HG03066 (cell line): ENCODE measurements at regions not wholly inside any gene's neighbourhood (a gene's known extent, or its start where the extent isn't known, plus 50 kb on each side); places are given as distances from the start of the nearest gene placed in this dataset.
"Not testable (repeated sequence)": the region's sequence is repeated elsewhere in the genome, so short reads cannot be mapped to it uniquely, and the experiment has no call there.

Source experiments
- ATAC-seq: cut with Tn5 transposase; IDR thresholded peaks from one replicate; pipeline ENCODE4 v1.9.1; 2021; ENCODE audit warnings: low read depth; ENCODE audit not compliant: unreplicated experiment

DNA sequence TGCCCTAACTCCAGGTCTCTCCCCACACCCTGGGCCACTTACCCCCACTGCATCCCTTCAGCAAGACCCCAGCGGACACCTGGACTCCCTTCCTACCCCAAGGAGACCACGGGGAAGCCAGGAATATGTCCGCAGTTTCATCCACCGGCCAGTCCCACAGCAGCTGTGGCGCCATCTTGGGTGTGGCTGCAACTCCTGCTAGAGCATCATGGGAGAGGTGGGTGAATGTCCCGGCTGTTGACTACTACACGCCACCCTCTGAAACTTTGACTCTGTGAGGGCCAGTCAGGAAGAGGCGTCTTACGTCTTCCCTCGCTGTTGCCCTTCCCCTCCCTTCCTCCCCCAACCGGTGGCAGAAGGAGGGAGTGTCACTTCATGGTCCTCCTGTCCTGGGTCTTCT lies 238.3 kb upstream of the RNF32 start:
- no peak for ATAC-seq

GRCh38 chr7:156401617-156402016 lies 239.0 kb upstream of the RNF32 start:
- ATAC-seq, result no peak

DNA sequence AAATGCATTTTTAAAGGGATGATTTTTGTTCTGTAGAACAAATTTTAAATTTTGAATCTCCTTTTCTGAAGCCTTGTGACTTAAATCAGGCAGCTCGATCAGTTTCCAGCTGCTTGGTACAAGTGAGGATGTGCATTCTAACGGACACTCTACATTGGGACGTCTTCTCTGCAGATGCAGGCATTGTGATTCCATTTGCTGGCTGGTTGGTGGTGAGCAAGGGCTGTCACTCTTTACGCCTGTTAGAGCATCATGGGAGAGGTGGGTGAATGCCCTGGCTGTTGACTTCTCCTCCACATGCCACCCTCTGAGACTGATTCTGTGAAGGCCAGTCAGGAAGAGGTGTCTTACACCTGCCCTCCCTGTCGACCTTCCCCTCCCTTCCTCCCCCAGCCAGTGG lies 240.5 kb upstream of the RNF32 start:
- no peak for ATAC-seq

DNA sequence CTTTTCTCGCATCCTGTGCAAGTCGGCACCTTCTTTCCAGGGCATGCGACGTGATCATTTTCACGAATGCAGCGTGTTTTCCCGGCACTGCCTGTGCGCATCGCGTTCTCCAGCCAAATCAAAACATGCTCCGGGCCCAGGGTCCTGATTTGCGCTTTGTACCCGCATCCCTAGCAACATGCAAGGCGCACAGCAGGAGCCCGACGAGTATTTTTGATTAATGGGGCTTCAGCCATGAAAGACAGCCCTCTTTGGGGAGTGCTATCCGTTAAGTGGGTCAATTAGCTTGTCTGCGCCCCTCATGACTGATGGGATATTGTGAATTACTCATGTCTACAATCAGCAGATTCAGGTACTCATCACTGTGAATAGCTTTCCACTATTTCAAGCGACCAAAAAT lies 243.3 kb upstream of the RNF32 start:
- no peak for ATAC-seq

DNA sequence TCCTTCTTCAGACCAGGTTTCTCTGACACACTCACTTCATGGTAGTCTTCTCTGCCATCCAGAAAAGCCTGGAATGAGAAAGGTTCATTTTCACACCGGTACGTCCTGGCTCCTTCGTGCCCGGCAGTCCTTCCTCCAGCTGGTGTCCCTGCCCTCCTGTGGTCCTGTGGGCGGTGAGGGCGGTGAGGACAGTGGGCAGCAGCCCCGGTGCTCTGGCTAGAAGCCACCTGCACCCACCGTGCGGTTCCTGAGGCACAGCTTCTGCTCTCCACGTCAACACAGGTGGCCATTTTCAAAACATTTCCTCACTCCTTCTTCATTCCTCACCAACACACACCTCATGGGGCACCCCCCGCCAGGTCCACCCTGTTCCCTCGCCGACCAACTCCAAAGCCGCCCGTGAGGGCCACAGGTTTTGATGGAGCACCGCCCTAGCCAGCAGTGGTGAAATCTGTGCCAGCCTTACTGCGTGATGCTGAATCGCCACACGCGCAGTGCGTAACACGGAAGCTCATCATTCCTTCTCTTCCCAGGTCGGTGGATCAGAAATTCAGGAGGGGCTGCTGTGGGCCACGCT lies 251.4 kb upstream of the RNF32 start:
- ATAC-seq, result no peak

DNA sequence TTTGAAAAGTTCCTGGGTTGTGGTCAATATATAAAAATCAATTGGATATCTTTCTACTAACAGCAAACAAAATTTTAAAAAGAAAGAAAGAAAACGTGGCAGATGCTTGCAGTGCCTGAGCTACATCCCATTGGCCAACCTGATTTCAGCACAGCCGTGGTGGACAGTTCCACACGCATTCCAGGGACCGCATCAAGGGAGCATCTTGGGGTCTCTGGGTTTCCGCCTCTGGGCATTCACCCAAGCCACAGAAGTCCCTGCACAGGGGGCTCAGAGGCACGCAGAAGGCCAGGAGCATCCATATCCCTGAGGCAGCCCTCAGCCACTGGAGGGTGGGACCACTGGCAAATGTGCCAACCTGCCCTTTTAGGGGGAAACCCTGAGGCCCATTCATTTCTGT lies 254.5 kb upstream of the RNF32 start:
- no peak for ATAC-seq

DNA sequence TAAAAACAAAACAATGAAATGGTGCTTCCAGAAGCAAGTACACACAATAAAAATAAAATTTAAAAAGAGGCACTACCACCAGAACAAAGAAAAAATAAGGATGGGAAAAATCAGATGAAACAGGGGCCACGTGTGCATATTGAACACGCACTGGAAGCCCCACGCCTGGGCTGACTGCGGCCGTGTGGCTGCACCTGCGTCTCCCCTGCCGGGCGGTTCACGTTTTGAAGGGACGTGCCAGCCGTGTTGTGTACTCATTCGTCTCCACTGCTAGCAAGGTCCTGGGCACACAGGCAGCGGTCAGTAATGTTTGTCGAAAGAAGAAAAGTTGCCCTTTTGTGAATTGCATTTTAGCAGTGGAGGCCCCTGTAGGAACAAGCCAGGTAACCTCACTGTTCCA lies 255.9 kb upstream of the RNF32 start:
- ATAC-seq, result no peak

DNA sequence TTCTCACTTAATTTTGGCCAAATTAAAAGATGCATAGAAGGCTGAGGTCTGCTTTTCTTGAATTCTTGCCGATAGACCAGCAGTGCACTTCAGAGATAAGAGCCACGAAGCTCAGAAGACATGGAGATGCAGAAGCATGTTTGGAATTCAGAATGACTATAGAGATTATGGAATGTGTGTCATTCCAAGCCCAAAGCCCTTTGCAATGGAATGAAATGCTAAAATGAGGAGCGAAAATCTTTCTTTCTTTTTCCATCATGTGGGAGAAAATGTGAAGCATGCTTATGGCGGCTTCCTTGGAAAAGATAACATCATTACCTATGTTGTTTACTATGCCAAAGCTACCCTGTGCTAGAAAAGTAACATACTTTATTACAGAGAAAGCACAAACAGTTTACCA lies 257.0 kb upstream of the RNF32 start:
- ATAC-seq, result no peak

GRCh38 chr7:156380261-156380660 lies 260.3 kb upstream of the RNF32 start:
- no peak for ATAC-seq

DNA sequence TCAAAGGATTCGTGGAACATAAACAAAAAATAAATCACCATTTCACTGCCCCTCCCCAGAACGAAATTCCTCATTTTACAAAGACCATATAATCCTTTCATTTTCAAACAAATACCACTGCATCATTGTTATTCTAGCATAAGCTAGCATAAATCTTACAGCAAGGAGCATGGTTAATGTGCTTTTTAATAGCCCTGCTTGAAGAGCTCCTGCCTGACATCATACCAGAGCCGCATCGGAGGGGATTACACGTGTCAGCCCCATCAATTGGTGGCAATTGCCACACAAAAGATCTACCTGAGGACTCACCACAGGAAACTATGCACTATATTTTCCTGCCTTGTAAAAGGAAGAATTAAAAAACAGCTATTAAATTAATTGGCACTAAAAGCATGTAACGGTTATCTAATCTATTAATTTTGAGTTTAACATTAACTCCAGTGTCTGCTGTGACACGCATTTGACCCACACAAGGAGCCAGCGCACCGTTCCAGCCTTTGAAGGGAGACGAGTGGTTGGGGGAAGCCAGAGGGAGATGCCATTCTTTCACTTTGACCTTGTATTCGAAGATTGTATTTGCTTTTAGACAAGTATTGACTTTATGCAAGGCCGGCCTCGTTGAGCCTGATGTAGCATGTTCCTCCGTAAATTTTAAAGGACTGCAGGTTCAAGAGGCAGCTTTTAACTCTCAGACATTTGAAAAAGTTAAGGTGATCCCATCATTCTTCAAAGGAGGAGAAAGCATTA lies 261.1 kb upstream of the RNF32 start:
- no peak for ATAC-seq

- ATAC-seq, result no peak
Observed at GRCh38 chr7:156378806-156379205, 261.8 kb upstream of the RNF32 start.

DNA sequence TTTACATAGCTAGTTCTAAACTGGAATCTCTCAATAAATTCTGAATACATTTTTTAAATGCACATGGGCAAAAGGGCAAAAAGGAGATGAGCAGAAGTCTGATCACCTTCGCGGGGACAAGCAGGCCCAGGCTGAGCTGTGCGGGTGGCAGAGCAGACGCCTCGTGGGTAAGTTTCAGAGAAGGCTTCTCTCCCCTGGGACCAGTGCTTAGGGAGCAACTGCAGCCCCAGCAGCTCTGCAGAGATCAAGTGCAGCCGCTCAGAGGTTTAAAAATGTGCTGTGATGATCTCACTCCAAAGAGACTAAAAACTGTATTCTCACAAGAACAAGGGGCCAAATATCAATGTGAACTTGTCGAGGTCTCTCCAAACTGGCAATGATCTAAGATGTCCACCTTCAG lies 264.3 kb upstream of the RNF32 start:
- no peak for ATAC-seq

GRCh38 chr7:156374335-156374734 lies 266.2 kb upstream of the RNF32 start:
- no peak for ATAC-seq

GRCh38 chr7:156369929-156370328 lies 270.6 kb upstream of the RNF32 start:
- ATAC-seq, result not testable (repeated sequence)

- no peak for ATAC-seq
Observed at GRCh38 chr7:156368053-156368843, 272.3 kb upstream of the RNF32 start.

GRCh38 chr7:156363751-156364150 lies 276.8 kb upstream of the RNF32 start:
- ATAC-seq, result no peak

GRCh38 chr7:156360835-156361234 lies 279.7 kb upstream of the RNF32 start:
- ATAC-seq, result no peak

GRCh38 chr7:156356551-156356950 lies 284.0 kb upstream of the RNF32 start:
- ATAC-seq, result no peak

GRCh38 chr7:156353352-156353751 lies 287.2 kb upstream of the RNF32 start:
- ATAC-seq, result no peak

- not testable (repeated sequence) for ATAC-seq
Observed at GRCh38 chr7:156347703-156348248, 292.8 kb upstream of the RNF32 start.

GRCh38 chr7:156347132-156347531 lies 293.4 kb upstream of the RNF32 start:
- no peak for ATAC-seq
